Sigmoid colon (tissue), 4 donors: ENCODE measurements at regions not wholly inside any gene's neighbourhood (a gene's known extent, or its start where the extent isn't known, plus 50 kb on each side); places are given as distances from the start of the nearest gene placed in this dataset.

Source experiments
- EP300 ChIP-seq, 4 donors: sonication (generic); formaldehyde crosslinking; IDR thresholded peaks; one replicate each; pipeline ENCODE4 v1.6.1; 2017; ENCODE audit warnings: antibody characterized with exemption in 4 of 4
- POLR2A ChIP-seq, 2 donors: fragments of 450-650 bp; IDR thresholded peaks; one replicate each; pipeline ENCODE4 v1.6.1; 2016; ENCODE audit warnings: antibody characterized with exemption in 2 of 2, mild to moderate bottlenecking in 2 of 2, moderate library complexity in 2 of 2
- TF ChIP-seq, protein P1 (sequence below), 4 experiments: fragments of 450-650 bp in 3 of 4; fragments of 200-600 bp in 1 of 4; IDR thresholded peaks; one replicate each; pipeline ENCODE4 v1.5.1; 2016 to 2019; ENCODE audit warnings: antibody characterized with exemption in 4 of 4, mild to moderate bottlenecking in 3 of 4, moderate library complexity in 2 of 4

DNA sequence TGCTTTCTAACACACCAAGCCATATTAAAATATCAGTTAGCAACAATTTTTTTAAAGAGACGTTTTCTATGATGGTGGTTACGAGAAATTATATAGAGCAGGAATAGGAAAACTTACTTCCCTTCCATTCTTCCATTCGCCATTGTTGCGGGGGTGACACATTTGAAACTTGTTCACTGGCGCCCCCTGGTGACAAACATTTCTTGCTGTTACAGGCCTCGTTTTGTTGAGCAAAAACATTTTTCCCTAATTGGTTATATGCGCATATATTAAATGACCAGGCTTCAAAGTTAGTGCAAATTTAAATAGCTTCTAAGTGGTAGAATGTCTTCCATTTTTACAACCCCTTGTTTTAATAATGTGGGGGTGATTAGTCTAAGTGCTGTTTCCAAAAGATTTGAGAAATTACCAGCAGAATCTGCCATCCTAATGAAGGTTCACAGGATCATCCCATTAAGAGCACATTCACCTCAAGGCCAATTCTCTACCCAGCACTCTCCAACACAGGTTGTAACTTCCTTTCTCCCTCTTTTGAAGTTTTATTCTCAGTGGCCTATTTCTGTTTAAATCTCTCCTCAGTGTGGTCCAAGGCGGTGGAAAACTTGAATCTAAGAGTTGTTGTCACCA lies 1124.7 kb downstream of the FLRT2 start:
- TF ChIP-seq POLR2A (IDR thresholded peaks at IDR 0.05) (no peak), EP300 (IDR thresholded peaks at IDR 0.05) (no peak)
- TF ChIP-seq, protein P1, sequence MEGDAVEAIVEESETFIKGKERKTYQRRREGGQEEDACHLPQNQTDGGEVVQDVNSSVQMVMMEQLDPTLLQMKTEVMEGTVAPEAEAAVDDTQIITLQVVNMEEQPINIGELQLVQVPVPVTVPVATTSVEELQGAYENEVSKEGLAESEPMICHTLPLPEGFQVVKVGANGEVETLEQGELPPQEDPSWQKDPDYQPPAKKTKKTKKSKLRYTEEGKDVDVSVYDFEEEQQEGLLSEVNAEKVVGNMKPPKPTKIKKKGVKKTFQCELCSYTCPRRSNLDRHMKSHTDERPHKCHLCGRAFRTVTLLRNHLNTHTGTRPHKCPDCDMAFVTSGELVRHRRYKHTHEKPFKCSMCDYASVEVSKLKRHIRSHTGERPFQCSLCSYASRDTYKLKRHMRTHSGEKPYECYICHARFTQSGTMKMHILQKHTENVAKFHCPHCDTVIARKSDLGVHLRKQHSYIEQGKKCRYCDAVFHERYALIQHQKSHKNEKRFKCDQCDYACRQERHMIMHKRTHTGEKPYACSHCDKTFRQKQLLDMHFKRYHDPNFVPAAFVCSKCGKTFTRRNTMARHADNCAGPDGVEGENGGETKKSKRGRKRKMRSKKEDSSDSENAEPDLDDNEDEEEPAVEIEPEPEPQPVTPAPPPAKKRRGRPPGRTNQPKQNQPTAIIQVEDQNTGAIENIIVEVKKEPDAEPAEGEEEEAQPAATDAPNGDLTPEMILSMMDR (IDR thresholded peaks at IDR 0.05): no peak
